Sigmoid colon (tissue), 6 donors: ENCODE measurements at regions not wholly inside any gene's neighbourhood (a gene's known extent, or its start where the extent isn't known, plus 50 kb on each side); places are given as distances from the start of the nearest gene placed in this dataset.

Source experiments
- DNase-seq: peaks from one replicate; pipeline ENCODE4 v3.0.0-alpha.2; 2019
- H3K27ac ChIP-seq, 4 donors: fragments of 200-600 bp; sonication (generic); one replicate each; pipeline ENCODE4 v1.5.1; 2016 to 2019; ENCODE audit warnings: mild to moderate bottlenecking in 1 of 4
- H3K27me3 ChIP-seq, 3 donors: fragments of 200-600 bp; sonication (generic); one replicate each; pipeline ENCODE4 v1.5.1; 2019; ENCODE audit warnings: mild to moderate bottlenecking in 1 of 3
- H3K36me3 ChIP-seq, 4 donors: fragments of 200-600 bp; sonication (generic); one replicate each; pipeline ENCODE4 v1.5.1; 2016 to 2019
- H3K4me1 ChIP-seq, 4 donors: fragments of 200-600 bp; sonication (generic); one replicate each; pipeline ENCODE4 v1.5.1; 2017 to 2019
- H3K4me3 ChIP-seq, 4 donors: fragments of 200-600 bp; sonication (generic); one replicate each; pipeline ENCODE4 v1.5.1; 2017 to 2019; ENCODE audit warnings: mild to moderate bottlenecking in 2 of 4, moderate library complexity in 1 of 4
- H3K9me3 ChIP-seq, 4 donors: fragments of 200-600 bp in 3 of 4; sonication (generic) in 3 of 4; one replicate each; pipeline versions ENCODE4 v1.5.1 to v1.6.1; 2013 to 2019
- EP300 ChIP-seq, 4 donors: sonication (generic); formaldehyde crosslinking; IDR thresholded peaks; one replicate each; pipeline ENCODE4 v1.6.1; 2017; ENCODE audit warnings: antibody characterized with exemption in 4 of 4
- POLR2A ChIP-seq, 2 donors: fragments of 450-650 bp; IDR thresholded peaks; one replicate each; pipeline ENCODE4 v1.6.1; 2016; ENCODE audit warnings: antibody characterized with exemption in 2 of 2, mild to moderate bottlenecking in 2 of 2, moderate library complexity in 2 of 2
- POLR2AphosphoS5 ChIP-seq, 4 donors: sonication (generic); formaldehyde crosslinking; IDR thresholded peaks; one replicate each; pipeline ENCODE4 v1.6.1; 2017; ENCODE audit warnings: antibody characterized with exemption in 4 of 4
- WGBS, 2 donors: extraction: QIAGEN DNeasy Blood & Tissue Kit; methylation state at CpG; one replicate each; pipeline ENCODE4 v1.1.7; 2013; 5-methylcytosine and 5-hydroxymethylcytosine counted together
- intact Hi-C: fragments of 100-400 bp; cut with DNase I; formaldehyde crosslinking; loops from one replicate; pipeline ENCODE4 v1.15.1; 2023
- TF ChIP-seq, protein P1 (sequence below), 4 experiments: fragments of 450-650 bp in 3 of 4; fragments of 200-600 bp in 1 of 4; IDR thresholded peaks; one replicate each; pipeline ENCODE4 v1.5.1; 2016 to 2019; ENCODE audit warnings: antibody characterized with exemption in 4 of 4, mild to moderate bottlenecking in 3 of 4, moderate library complexity in 2 of 4
- donor health status: healthy with polysubstance abuse.
- donor health status: healthy.

DNA sequence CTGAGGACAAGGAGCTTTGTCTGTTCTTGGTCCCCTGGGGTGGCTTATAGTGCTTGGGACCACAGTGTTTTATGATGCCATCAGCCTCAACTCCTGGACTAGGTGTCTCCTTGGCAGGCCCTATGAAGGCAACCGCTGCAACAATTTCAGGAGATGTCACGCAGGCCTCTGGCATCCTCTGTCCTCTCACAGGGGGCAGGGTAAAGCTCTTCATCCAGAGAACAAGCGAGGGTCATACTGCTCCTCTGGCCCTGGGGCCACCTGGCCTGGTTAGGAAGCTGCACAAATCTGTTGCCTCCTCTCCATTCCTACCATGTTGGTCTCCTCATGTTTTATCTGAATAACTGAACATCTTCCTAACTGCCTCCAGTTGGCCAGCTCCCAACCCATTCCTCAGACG is 148.9 kb upstream of the SPEF2 start:
- Histone ChIP-seq H3K4me3 (no peak overlapping the region), H3K27me3 (no peaks in the 10 kb centered on the region), H3K27ac (no peak overlapping the region), H3K9me3 (no peaks in the 10 kb centered on the region), H3K4me1 (no peaks in the 10 kb centered on the region), H3K36me3 (no peaks in the 10 kb centered on the region)
- 88 to 90% methylated on average over 4 of the region's 4 CpGs for WGBS, 2 donors
- intact Hi-C loops, result no loop called here
- TF ChIP-seq EP300 (IDR thresholded peaks at IDR 0.05) (no peak), POLR2AphosphoS5 (IDR thresholded peaks at IDR 0.05) (no peak), POLR2A (IDR thresholded peaks at IDR 0.05) (no peak)
- TF ChIP-seq, protein P1, sequence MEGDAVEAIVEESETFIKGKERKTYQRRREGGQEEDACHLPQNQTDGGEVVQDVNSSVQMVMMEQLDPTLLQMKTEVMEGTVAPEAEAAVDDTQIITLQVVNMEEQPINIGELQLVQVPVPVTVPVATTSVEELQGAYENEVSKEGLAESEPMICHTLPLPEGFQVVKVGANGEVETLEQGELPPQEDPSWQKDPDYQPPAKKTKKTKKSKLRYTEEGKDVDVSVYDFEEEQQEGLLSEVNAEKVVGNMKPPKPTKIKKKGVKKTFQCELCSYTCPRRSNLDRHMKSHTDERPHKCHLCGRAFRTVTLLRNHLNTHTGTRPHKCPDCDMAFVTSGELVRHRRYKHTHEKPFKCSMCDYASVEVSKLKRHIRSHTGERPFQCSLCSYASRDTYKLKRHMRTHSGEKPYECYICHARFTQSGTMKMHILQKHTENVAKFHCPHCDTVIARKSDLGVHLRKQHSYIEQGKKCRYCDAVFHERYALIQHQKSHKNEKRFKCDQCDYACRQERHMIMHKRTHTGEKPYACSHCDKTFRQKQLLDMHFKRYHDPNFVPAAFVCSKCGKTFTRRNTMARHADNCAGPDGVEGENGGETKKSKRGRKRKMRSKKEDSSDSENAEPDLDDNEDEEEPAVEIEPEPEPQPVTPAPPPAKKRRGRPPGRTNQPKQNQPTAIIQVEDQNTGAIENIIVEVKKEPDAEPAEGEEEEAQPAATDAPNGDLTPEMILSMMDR (IDR thresholded peaks at IDR 0.05), result no peak
- DNase-seq, result no peak

GRCh38 chr5:35466746-35467145 is 150.9 kb upstream of the SPEF2 start:
- TF ChIP-seq POLR2A (IDR thresholded peaks at IDR 0.05) (no peak), POLR2AphosphoS5 (IDR thresholded peaks at IDR 0.05) (no peak), EP300 (IDR thresholded peaks at IDR 0.05) (no peak)
- TF ChIP-seq, protein P1 (IDR thresholded peaks at IDR 0.05), result no peak
- no peaks in the 10 kb centered on the region for H3K36me3 ChIP-seq
- intact Hi-C loops, result no loop called here
- H3K4me3 ChIP-seq, result no peak overlapping the region
- 94 to 95% methylated on average over 5 of the region's 5 CpGs for WGBS, 2 donors
- H3K9me3 ChIP-seq, result no peaks in the 10 kb centered on the region
- H3K4me1 ChIP-seq, result no peaks in the 10 kb centered on the region
- no peaks in the 10 kb centered on the region for H3K27me3 ChIP-seq
- H3K27ac ChIP-seq, result no peak overlapping the region
- DNase-seq, result no peak

- intact Hi-C loops, result no loop called here
- 88 to 91% methylated on average over 2 of the region's 2 CpGs for WGBS, 2 donors
- no peak for DNase-seq
Observed at GRCh38 chr5:35464757-35465156, 152.9 kb upstream of the SPEF2 start.

GRCh38 chr5:35461530-35461929 is 156.1 kb upstream of the SPEF2 start:
- TF ChIP-seq EP300 (IDR thresholded peaks at IDR 0.05) (no peak), POLR2AphosphoS5 (IDR thresholded peaks at IDR 0.05) (no peak), POLR2A (IDR thresholded peaks at IDR 0.05) (no peak)
- TF ChIP-seq, protein P1 (IDR thresholded peaks at IDR 0.05), result no peak
- no peaks in the 10 kb centered on the region for H3K36me3 ChIP-seq

More at GRCh38 chr5:35464757-35465156, 152.9 kb upstream of the SPEF2 start:
- Histone ChIP-seq H3K4me1 (no peaks in the 10 kb centered on the region), H3K27me3 (no peaks in the 10 kb centered on the region), H3K36me3 (no peaks in the 10 kb centered on the region), H3K27ac (no peak overlapping the region), H3K4me3 (no peak overlapping the region), H3K9me3 (no peaks in the 10 kb centered on the region)
- TF ChIP-seq POLR2AphosphoS5 (IDR thresholded peaks at IDR 0.05) (no peak), POLR2A (IDR thresholded peaks at IDR 0.05) (no peak), EP300 (IDR thresholded peaks at IDR 0.05) (no peak)
- TF ChIP-seq, protein P1 (IDR thresholded peaks at IDR 0.05), result no peak

GRCh38 chr5:35458824-35459207 is 158.8 kb upstream of the SPEF2 start:
- H3K9me3 ChIP-seq, result peaks cover 0 to 6% (median 0%) of the 10 kb centered on the region in 4 donors
- H3K4me3 ChIP-seq, result no peak overlapping the region
- H3K4me1 ChIP-seq, result peaks cover 0 to 6% (median 0%) of the 10 kb centered on the region in 4 donors
- H3K27me3 ChIP-seq, result no peaks in the 10 kb centered on the region
- intact Hi-C loops, result no loop called here
- no peak for DNase-seq
- TF ChIP-seq POLR2AphosphoS5 (IDR thresholded peaks at IDR 0.05), result no peak
- TF ChIP-seq, protein P1 (IDR thresholded peaks at IDR 0.05), result no peak
- TF ChIP-seq POLR2A (IDR thresholded peaks at IDR 0.05), result no peak
- TF ChIP-seq EP300 (IDR thresholded peaks at IDR 0.05), result no peak
- WGBS, 2 donors, result 4 to 12% methylated on average over 1 of the region's 1 CpG
- H3K27ac ChIP-seq, result no peak overlapping the region
- no peaks in the 10 kb centered on the region for H3K36me3 ChIP-seq

More at GRCh38 chr5:35461530-35461929, 156.1 kb upstream of the SPEF2 start:
- intact Hi-C loops, result no loop called here
- H3K27me3 ChIP-seq, result no peaks in the 10 kb centered on the region
- H3K4me1 ChIP-seq, result peaks cover 0 to 6% (median 0%) of the 10 kb centered on the region in 4 donors
- no peak overlapping the region for H3K27ac ChIP-seq
- DNase-seq, result no peak
- no peak overlapping the region for H3K4me3 ChIP-seq
- 78 to 89% methylated on average over 2 of the region's 2 CpGs for WGBS, 2 donors
- H3K9me3 ChIP-seq, result no peaks in the 10 kb centered on the region
